Mucosa of descending colon (tissue), 3 donors: ENCODE measurements at regions not wholly inside any gene's neighbourhood (a gene's known extent, or its start where the extent isn't known, plus 50 kb on each side); places are given as distances from the start of the nearest gene placed in this dataset.

Source experiments
- ATAC-seq: fragments of 200-7000 bp; cut with Tn5 transposase; one replicate; pipeline ENCODE4 v1.9.1; 2020; ENCODE audit warnings: mild to moderate bottlenecking, moderate library complexity
- DNase-seq, 3 donors: peaks; one replicate each; pipeline ENCODE4 v3.0.0-alpha.2; 2020
- H3K36me3 ChIP-seq: fragments of 200-600 bp; one replicate; pipeline ENCODE4 v1.8.0; 2021; ENCODE audit warnings: low read depth, mild to moderate bottlenecking
- H3K4me1 ChIP-seq: fragments of 200-600 bp; one replicate; pipeline ENCODE4 v1.8.0; 2021; ENCODE audit warnings: low read depth, mild to moderate bottlenecking
- H3K4me3 ChIP-seq: fragments of 200-600 bp; one replicate; pipeline ENCODE4 v1.8.0; 2021; ENCODE audit warnings: mild to moderate bottlenecking
- H3K9me3 ChIP-seq: fragments of 200-600 bp; one replicate; pipeline ENCODE4 v1.8.0; 2021; ENCODE audit warnings: mild to moderate bottlenecking
- intact Hi-C, 2 donors: fragments of 100-400 bp; cut with DNase I in 1 of 2; cut with micrococcal nuclease in 1 of 2; formaldehyde crosslinking; loops; one replicate each; pipeline versions ENCODE4 v1.11.0 to v1.11.1; 2022; cut with DNase I, micrococcal nuclease
- TF ChIP-seq, protein P1 (sequence below): fragments of 200-600 bp; IDR thresholded peaks from one replicate; pipeline ENCODE4 v1.8.0; 2022; ENCODE audit warnings: antibody characterized with exemption, mild to moderate bottlenecking
- donor health status: DM: no; HTN: no; CAD: no; lungs with moderate emphysema.
- donor health status: DM: no; HTN: no; CAD: no.
- donor health status: DM: no; HTN: yes; CAD: no.

DNA sequence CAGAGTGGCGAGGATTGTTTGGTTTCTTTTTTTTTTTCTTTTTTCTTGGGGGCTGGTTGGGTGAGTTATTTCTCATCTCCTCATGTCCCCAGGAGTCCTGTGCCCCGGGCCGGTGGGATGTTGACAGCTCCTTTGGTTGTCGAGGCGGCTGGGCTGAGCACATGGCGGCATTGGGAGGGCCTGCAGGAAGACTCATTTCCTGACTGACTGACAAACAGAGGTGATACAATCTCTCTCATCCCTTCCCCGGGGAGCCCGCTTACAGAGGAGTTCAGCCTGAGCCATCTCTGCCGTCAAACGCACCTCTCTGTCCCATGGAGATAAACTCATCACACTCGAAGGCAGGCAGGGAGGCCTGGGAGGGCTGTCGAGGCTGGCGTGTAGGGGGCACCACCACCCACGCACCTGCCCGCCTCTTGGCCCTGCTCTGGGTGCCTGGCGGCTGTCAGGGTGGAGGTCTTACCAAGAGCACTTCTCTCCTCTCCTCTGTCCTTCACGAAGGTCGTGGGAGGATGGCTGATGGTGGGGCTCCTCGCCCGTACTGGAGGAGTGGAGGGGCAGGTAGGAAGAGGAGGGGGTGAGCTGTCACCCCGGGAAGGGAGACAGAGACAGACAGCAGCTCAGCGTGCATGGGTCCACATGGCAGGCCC is 60.0 kb upstream of the NECTIN1 start:
- no peak for DNase-seq
- intact Hi-C loops, result no loop called here
- TF ChIP-seq, protein P1, sequence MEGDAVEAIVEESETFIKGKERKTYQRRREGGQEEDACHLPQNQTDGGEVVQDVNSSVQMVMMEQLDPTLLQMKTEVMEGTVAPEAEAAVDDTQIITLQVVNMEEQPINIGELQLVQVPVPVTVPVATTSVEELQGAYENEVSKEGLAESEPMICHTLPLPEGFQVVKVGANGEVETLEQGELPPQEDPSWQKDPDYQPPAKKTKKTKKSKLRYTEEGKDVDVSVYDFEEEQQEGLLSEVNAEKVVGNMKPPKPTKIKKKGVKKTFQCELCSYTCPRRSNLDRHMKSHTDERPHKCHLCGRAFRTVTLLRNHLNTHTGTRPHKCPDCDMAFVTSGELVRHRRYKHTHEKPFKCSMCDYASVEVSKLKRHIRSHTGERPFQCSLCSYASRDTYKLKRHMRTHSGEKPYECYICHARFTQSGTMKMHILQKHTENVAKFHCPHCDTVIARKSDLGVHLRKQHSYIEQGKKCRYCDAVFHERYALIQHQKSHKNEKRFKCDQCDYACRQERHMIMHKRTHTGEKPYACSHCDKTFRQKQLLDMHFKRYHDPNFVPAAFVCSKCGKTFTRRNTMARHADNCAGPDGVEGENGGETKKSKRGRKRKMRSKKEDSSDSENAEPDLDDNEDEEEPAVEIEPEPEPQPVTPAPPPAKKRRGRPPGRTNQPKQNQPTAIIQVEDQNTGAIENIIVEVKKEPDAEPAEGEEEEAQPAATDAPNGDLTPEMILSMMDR, result no peak

DNA sequence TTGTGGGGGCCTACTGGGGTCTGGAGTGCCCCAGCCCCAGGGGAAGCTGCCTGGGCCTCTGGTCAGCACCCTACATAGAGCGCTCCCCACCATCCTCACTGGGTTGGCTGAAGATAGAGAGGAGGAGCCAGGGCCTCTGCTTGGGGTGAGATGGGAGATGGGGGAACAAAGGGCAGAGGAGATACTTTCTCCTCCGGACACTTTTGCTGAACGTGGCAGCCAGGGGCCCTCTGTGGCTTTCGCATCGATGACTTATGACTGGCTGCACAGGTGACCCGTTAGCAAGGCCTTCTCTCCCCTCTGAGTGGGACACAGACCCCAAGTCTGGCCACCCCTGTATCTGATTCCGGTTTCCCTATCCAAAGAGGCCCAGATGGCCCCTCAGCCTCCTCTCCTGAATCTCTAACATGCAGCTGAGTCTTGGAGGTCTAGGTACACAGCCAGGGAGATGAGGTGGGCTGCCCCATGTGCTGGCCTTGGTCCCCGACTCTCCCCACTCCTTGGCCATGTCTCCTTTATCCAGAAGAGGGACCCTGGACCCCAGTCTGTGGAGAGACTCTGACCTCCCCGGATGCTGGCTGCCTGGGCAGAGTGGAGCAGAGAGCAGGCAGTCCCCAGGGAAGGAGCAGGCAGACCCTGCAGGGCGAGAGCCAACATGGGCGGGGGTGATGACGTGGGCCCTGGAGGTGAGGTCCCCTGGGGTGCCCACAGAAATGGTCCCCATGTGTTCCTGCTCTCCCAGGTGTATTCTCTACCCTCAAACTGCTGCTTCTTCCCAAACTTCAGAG is 59.3 kb upstream of the NECTIN1 start:
- DNase-seq, result no peak
- TF ChIP-seq, protein P1, result no peak
- intact Hi-C loops, result no loop called here

More for the DNA sequence above, 60.0 kb upstream of the NECTIN1 start:
- H3K9me3 ChIP-seq, result no peaks in the 10 kb centered on the region
- no peaks in the 10 kb centered on the region for H3K4me1 ChIP-seq
- no peak overlapping the region for H3K4me3 ChIP-seq
- ATAC-seq, result no peak
- no peaks in the 10 kb centered on the region for H3K36me3 ChIP-seq

DNA sequence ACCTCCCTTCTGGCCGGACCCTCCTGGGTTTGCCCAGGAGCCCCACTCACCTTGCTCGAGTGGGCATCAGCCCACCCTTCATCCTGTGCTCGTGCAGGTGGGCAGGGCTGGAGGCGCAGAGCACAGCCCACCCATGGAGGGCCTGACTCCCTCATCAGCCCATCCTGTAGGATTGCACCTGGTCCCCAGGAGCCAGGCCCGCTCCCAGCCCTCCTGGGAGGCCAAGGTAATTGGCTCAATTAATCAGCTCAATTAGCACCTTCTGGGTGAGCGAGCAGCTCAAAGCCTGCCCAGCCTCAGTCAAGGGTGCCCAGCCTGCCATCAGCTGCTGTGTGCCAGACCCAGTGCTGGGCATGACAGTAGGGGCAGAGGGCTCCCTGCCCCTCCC is 58.1 kb upstream of the NECTIN1 start:
- intact Hi-C loops, result no loop called here
- Histone ChIP-seq H3K36me3 (no peaks in the 10 kb centered on the region), H3K4me1 (no peaks in the 10 kb centered on the region), H3K4me3 (no peak overlapping the region), H3K9me3 (peaks cover 3% of the 10 kb centered on the region)
- ATAC-seq (no peak), DNase-seq (peak in 1 of 3 donors; percentile 31)
- TF ChIP-seq, protein P1, result no peak

More for the DNA sequence above, 59.3 kb upstream of the NECTIN1 start:
- peaks cover 3% of the 10 kb centered on the region for H3K9me3 ChIP-seq
- no peak overlapping the region for H3K4me3 ChIP-seq
- H3K36me3 ChIP-seq, result no peaks in the 10 kb centered on the region
- H3K4me1 ChIP-seq, result no peaks in the 10 kb centered on the region
- ATAC-seq, result no peak

DNA sequence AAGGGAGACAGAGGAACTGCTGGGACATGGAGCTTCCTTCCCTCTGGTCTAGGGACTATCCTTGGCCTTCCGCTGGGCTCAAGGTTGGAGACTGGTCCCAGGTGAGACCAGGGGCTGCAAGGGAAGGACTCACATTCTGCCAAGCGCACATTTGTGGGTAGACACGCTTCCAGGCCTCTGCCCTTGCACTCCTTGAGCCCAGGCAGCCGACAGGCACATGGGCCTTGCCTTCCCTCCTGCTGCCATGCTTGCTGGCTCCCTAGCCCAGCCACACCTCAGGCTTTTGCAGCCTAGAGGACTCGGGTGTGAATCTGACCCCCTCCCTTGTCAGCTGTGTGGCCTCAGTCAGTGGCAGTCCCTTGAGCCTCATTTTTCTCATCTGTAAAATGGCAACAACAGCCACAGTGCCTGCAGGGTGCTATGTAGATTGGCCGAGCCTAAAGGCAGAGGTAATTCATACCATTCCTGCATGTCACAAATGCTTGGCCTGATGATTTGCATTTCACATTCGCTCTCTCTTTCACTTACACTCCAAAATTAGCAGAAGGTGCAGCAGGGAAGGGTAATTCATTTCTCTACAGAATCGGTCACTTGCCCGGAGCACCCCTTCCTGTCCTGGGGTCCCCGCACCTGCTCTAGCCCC is 57.6 kb upstream of the NECTIN1 start:
- Histone ChIP-seq H3K4me1 (no peaks in the 10 kb centered on the region), H3K36me3 (no peaks in the 10 kb centered on the region), H3K9me3 (peaks cover 3% of the 10 kb centered on the region), H3K4me3 (no peak overlapping the region)
- intact Hi-C loops, result no loop called here
- ATAC-seq (no peak), DNase-seq (peak in 1 of 3 donors; percentile 19)
- TF ChIP-seq, protein P1, result no peak

DNA sequence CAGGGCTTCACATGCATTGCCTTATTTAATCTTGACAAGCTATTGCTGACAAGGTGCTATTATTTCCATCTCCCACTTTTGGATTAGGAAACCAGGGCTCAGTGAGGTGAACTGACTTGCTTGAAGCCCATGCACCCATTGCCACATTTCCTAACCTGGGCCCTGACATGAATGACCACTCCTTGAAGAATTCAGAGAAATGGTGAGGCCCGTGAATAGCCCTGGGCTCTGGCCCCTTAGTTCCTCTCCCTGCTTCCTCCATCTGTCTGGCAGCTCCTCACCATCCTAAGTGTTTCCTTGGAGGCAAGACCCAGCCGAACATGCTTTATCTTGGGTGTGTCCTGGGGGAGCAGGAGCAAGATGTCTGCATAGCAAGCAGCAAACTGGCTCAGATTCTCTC is 56.1 kb upstream of the NECTIN1 start:
- TF ChIP-seq, protein P1, result no peak
- H3K9me3 ChIP-seq, result peaks cover 3% of the 10 kb centered on the region

More for the DNA sequence above, 56.1 kb upstream of the NECTIN1 start:
- no peaks in the 10 kb centered on the region for H3K36me3 ChIP-seq
- no peak for DNase-seq
- ATAC-seq, result no peak
- H3K4me3 ChIP-seq, result no peak overlapping the region
- intact Hi-C loops, result no loop called here
- no peaks in the 10 kb centered on the region for H3K4me1 ChIP-seq
